GM10266 (cell line): ENCODE measurements at regions not wholly inside any gene's neighbourhood (a gene's known extent, or its start where the extent isn't known, plus 50 kb on each side); places are given as distances from the start of the nearest gene placed in this dataset.

Experiments used
- DNase-seq: peaks from one replicate; pipeline ENCODE4 v3.0.0; 2012; ENCODE audit errors: extremely low spot score
- CTCF ChIP-seq: IDR thresholded peaks from 2 replicates; pipeline ENCODE4 v1.5.1; 2012; ENCODE audit warnings: mild to moderate bottlenecking, low read depth; ENCODE audit not compliant: control insufficient read depth, insufficient read depth; ENCODE audit errors: missing control alignments

GRCh38 chr7:35501681-35502080 lies 193.3 kb downstream of the HERPUD2 start:
- TF ChIP-seq CTCF, result no peak
- no peak for DNase-seq

- no peak for DNase-seq
- no peak for TF ChIP-seq CTCF
Measured at GRCh38 chr7:35499226-35499625, 195.7 kb downstream of the HERPUD2 start.

- DNase-seq, result no peak
- no peak for TF ChIP-seq CTCF
Measured at GRCh38 chr7:35498416-35498815, 196.5 kb downstream of the HERPUD2 start.

- no peak for DNase-seq
- TF ChIP-seq CTCF, result no peak
Measured at GRCh38 chr7:35495844-35496243, 199.1 kb downstream of the HERPUD2 start.

- no peak for TF ChIP-seq CTCF
- no peak for DNase-seq
Measured at GRCh38 chr7:35495377-35495776, 199.6 kb downstream of the HERPUD2 start.

- DNase-seq, result no peak
- TF ChIP-seq CTCF, result no peak
Measured at GRCh38 chr7:35494407-35494806, 200.5 kb downstream of the HERPUD2 start.

GRCh38 chr7:35492451-35493175 lies 202.3 kb downstream of the HERPUD2 start:
- DNase-seq, result no peak
- no peak for TF ChIP-seq CTCF
